Right cardiac atrium (tissue), 5 donors: ENCODE measurements at regions not wholly inside any gene's neighbourhood (a gene's known extent, or its start where the extent isn't known, plus 50 kb on each side); places are given as distances from the start of the nearest gene placed in this dataset.

Source experiments
- ATAC-seq, 2 donors: fragments of 200-7000 bp; cut with Tn5 transposase; one replicate each; pipeline versions ENCODE4 v1.8.0 to v1.9.1; 2020; ENCODE audit warnings: moderate library complexity in 2 of 2, mild to moderate bottlenecking in 1 of 2
- DNase-seq, 3 donors: peaks; one replicate each; pipeline ENCODE4 v3.0.0-alpha.2; 2020
- H3K27ac ChIP-seq: one replicate; pipeline ENCODE4 v1.5.1; 2013; ENCODE audit warnings: mild to moderate bottlenecking, low read length, control low read depth, moderate library complexity
- H3K27me3 ChIP-seq: one replicate; pipeline ENCODE4 v1.6.1; 2013; ENCODE audit not compliant: control insufficient read depth, insufficient read depth
- H3K4me1 ChIP-seq: one replicate; pipeline ENCODE4 v1.6.1; 2013; ENCODE audit warnings: low read length; ENCODE audit not compliant: control insufficient read depth, insufficient read depth
- H3K4me3 ChIP-seq: one replicate; pipeline ENCODE4 v1.5.1; 2013; ENCODE audit warnings: low read length, control low read depth
- H3K9me3 ChIP-seq: one replicate; pipeline ENCODE4 v1.6.1; 2013; ENCODE audit warnings: low read length; ENCODE audit not compliant: control insufficient read depth
- WGBS: extraction: QIAGEN DNeasy Blood & Tissue Kit; methylation state at CpG from one replicate; pipeline ENCODE4 v1.1.7; 2013; 5-methylcytosine and 5-hydroxymethylcytosine counted together
- intact Hi-C, 4 donors: fragments of 100-400 bp; cut with DNase I; formaldehyde crosslinking; loops; one replicate each; pipeline versions ENCODE4 v1.11.0 to v1.14.0; 2022 to 2023
- donor health status: healthy with polysubstance abuse.
- donor health status: DM: no; HTN: yes; CAD: no.
- donor health status: DM: no; HTN: no; CAD: no.
- donor health status: DM: no; HTN: yes; CAD: no; lungs with severe emphysema.
- donor health status: DM: yes; HTN: yes; CAD: no.

DNA sequence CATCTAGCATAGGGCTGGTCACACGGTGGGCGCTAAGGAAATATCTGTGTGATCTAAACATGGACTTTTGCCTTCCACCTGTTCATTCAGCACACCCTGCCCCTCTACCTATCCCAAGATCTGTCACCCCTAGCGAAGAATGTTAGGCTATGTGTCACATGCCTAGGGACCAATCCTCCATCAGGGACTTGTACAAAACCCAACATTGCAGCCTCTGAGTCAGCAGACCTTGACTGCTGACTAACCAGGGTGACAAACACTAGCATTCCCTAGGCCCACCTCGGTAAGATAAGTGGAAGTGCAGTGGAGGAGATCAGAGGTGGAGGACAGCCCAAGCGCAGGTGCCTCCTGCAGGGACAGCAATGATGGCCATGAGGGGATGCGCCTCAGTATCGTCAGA is 99.2 kb downstream of the SOX11 start:
- H3K4me1 ChIP-seq: no peaks in the 10 kb centered on the region
- no peak overlapping the region for H3K4me3 ChIP-seq
- no peak for DNase-seq
- WGBS: 89% methylated on average over 7 of the region's 7 CpGs
- no peaks in the 10 kb centered on the region for H3K9me3 ChIP-seq
- H3K27ac ChIP-seq: no peak overlapping the region
- intact Hi-C loops: no loop called here
- H3K27me3 ChIP-seq: no peaks in the 10 kb centered on the region
- ATAC-seq: no peak

DNA sequence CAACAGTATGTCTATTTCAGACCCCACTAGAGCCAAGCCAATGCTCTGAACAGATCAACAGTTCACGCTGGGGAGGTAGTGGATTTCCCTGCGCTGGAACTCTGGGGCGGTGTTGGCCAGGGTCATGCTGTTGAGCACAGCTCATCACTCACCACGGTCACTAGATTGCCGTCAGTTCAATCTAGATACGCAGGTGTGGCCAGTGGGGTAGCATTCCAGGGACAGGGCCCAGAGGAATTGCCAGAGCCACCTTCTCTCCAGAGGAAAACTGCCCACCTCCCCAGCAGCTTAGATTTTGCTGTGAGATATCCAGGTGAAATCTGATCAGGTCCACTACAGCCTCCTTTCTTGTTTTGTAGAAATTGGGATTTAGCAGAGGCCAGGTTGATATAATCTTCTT is 101.8 kb downstream of the SOX11 start:
- ATAC-seq: no peak
- 66% methylated on average over 6 of the region's 6 CpGs for WGBS
- Histone ChIP-seq H3K4me3 (no peak overlapping the region), H3K9me3 (no peaks in the 10 kb centered on the region), H3K27ac (no peak overlapping the region), H3K27me3 (no peaks in the 10 kb centered on the region), H3K4me1 (no peaks in the 10 kb centered on the region)
- intact Hi-C loops: no loop called here
- no peak for DNase-seq

- WGBS: 91% methylated on average over 4 of the region's 4 CpGs
- intact Hi-C loops: no loop called here
- no peak overlapping the region for H3K27ac ChIP-seq
- H3K9me3 ChIP-seq: no peaks in the 10 kb centered on the region
- no peaks in the 10 kb centered on the region for H3K4me1 ChIP-seq
- no peak overlapping the region for H3K4me3 ChIP-seq
- DNase-seq: no peak
- no peak for ATAC-seq
- H3K27me3 ChIP-seq: no peaks in the 10 kb centered on the region
Observed at GRCh38 chr2:5798084-5798483, 105.9 kb downstream of the SOX11 start.

GRCh38 chr2:5799348-5799747 is 107.2 kb downstream of the SOX11 start:
- DNase-seq (no peak), ATAC-seq (no peak)
- Histone ChIP-seq H3K27me3 (no peaks in the 10 kb centered on the region), H3K4me1 (no peaks in the 10 kb centered on the region), H3K9me3 (no peaks in the 10 kb centered on the region), H3K4me3 (no peak overlapping the region), H3K27ac (no peak overlapping the region)
- intact Hi-C loops: no loop called here
- 98% methylated on average over 1 of the region's 1 CpG for WGBS

DNA sequence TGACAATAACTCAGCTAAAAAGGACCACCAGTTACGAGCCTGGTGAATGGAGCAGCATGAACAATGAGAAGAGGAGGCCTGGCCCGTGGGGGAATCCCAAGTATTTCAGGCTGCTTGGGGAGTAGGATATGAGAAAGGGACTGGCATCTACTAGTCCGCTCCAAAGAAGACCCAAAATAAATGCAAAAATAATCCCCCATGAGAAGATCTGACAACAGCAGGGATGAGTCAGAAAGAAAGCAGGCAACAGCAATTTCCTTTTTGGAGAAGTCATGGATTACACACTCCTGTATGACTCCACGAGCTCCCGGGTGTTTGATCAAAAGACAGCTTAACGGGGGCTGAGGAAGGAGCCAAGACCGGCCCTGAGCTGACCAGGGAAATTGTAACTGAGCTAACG is 111.4 kb downstream of the SOX11 start:
- Histone ChIP-seq H3K9me3 (no peaks in the 10 kb centered on the region), H3K4me1 (no peaks in the 10 kb centered on the region), H3K4me3 (no peak overlapping the region), H3K27me3 (no peaks in the 10 kb centered on the region), H3K27ac (no peak overlapping the region)
- 47% methylated on average over 8 of the region's 8 CpGs for WGBS
- intact Hi-C loops: no loop called here
- ATAC-seq (no peak), DNase-seq (no peak)

DNA sequence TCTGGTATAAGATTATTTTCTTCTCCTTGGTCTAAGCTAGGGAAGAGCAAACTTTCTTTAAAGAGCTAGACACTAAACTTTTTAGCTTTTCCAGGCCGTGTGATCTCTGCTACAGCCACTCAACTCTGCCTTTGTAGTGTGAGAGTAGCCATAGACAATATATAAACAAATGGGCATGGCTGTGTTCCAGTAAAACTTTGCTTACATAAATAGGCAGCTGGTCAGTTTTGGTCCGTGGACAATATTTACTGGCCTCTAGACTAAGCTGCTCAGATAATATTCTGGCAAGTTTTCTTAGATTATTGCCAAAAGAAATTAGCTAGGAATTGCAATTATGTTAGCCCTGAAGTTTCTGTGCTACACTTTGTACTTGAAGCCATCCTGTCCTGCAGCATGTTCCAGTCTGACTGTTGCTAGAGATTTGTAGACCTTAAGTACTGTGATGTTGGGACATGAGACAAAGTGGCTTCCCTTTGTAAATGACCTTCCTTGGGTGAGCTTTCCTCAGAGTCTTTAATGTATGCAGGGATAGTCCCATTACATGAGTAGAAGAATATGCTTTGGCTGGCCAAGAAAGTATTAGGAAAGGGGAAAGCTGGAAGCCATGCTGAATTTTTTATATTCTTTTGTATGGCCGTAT is 126.9 kb downstream of the SOX11 start:
- 39% methylated on average over 3 of the region's 3 CpGs for WGBS
- Histone ChIP-seq H3K27me3 (no peaks in the 10 kb centered on the region), H3K4me3 (no peak overlapping the region), H3K27ac (no peak overlapping the region), H3K9me3 (no peaks in the 10 kb centered on the region), H3K4me1 (no peaks in the 10 kb centered on the region)
- intact Hi-C loops: no loop called here
- DNase-seq (no peak), ATAC-seq (no peak)

DNA sequence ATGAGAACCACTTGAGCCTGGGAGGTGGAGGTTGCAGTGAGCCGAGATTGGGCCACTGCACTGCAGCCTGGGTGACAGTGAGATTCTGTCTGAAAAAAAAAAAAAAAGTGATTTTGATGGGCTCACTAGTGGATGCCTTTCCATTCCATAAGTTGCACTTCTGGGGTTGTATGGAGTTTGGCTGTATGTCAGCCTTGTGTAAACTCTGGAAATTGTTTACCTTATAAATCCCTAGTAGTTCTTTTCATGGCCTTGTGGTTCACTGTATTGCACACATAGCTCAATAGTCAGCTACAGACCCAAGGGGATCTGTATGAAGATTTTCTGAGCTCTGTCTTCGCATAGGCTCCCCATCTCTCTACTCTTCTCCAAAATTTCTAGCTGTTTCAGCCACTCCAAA is 131.9 kb downstream of the SOX11 start:
- Histone ChIP-seq H3K27ac (no peak overlapping the region), H3K4me1 (no peaks in the 10 kb centered on the region), H3K4me3 (no peak overlapping the region), H3K9me3 (no peaks in the 10 kb centered on the region), H3K27me3 (no peaks in the 10 kb centered on the region)
- ATAC-seq: no peak
- intact Hi-C loops: no loop called here
- DNase-seq: no peak
- WGBS: 89% methylated on average over 2 of the region's 2 CpGs

- Histone ChIP-seq H3K27ac (no peak overlapping the region), H3K4me3 (no peak overlapping the region), H3K9me3 (no peaks in the 10 kb centered on the region), H3K27me3 (no peaks in the 10 kb centered on the region), H3K4me1 (no peaks in the 10 kb centered on the region)
- 95% methylated on average over 1 of the region's 1 CpG for WGBS
- no peak for ATAC-seq
- intact Hi-C loops: no loop called here
- no peak for DNase-seq
Observed at GRCh38 chr2:5825686-5826085, 133.5 kb downstream of the SOX11 start.

DNA sequence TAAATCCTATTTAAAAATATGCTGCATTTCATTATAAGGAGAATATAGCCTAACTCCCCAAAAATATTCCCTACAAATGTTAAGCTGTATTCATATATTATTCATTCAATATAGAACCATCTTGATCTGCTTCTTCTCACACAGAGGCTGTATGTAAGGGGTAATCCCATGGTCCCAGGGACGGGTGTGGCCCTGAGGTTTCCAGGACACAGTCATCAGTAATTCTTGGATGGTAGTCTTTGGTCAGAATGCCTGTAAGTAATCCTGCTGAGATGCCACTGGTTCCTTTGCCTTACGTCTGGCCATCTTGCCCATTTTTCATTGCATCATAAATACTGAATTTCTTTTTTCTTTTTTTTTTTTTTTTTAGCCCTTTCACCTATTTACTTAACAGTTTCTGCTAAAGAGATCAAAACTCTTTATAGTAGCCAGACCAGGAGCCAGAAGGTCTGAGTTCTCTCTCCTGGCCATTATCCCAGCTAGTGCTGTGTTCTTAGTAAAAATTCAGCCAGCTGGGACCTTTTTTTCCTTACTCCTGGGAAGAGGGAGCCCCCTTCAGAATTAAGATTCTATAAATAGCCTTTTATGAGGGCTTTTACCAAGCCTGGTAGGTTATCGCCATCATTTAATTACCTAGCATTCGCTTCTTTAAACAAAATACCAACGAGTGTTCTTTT is 134.9 kb downstream of the SOX11 start:
- intact Hi-C loops: no loop called here
- Histone ChIP-seq H3K4me1 (no peaks in the 10 kb centered on the region), H3K9me3 (no peaks in the 10 kb centered on the region), H3K27me3 (no peaks in the 10 kb centered on the region), H3K27ac (no peak overlapping the region), H3K4me3 (no peak overlapping the region)
- DNase-seq (no peak), ATAC-seq (no peak)
- WGBS: 66% methylated on average over 5 of the region's 5 CpGs

- ATAC-seq (no peak), DNase-seq (no peak)
- no peak overlapping the region for H3K27ac ChIP-seq
- no peaks in the 10 kb centered on the region for H3K9me3 ChIP-seq
- intact Hi-C loops: no loop called here
- no peaks in the 10 kb centered on the region for H3K4me1 ChIP-seq
- H3K4me3 ChIP-seq: no peak overlapping the region
- no peaks in the 10 kb centered on the region for H3K27me3 ChIP-seq
- 8% methylated on average over 4 of the region's 4 CpGs for WGBS
Observed at GRCh38 chr2:5834501-5834900, 142.3 kb downstream of the SOX11 start.

DNA sequence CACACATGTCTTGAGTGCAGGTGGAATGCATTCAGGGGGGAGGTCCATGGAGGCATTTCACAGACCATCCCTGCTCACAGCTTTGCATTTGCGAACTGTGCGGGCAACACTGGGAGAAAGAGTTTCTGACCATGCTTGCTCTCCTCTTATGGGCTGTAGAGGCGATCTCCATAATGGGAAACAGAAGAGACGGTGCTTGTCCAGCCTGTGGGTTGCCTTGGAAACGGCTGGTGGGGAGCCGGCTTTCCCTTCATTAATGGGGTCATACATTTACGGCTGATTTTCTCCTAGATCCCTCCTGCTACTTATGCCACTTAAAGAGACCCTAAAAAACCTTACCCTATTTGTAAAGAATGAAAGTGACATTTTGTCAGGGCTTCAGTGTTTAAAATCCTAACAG is 147.4 kb downstream of the SOX11 start:
- Histone ChIP-seq H3K27ac (no peak overlapping the region), H3K4me3 (no peak overlapping the region), H3K9me3 (no peaks in the 10 kb centered on the region), H3K4me1 (no peaks in the 10 kb centered on the region), H3K27me3 (no peaks in the 10 kb centered on the region)
- intact Hi-C loops: no loop called here
- ATAC-seq (no peak), DNase-seq (no peak)
- WGBS: 60% methylated on average over 7 of the region's 7 CpGs

GRCh38 chr2:5841126-5841525 is 148.9 kb downstream of the SOX11 start:
- WGBS: 48% methylated on average over 2 of the region's 2 CpGs
- Histone ChIP-seq H3K9me3 (no peaks in the 10 kb centered on the region), H3K4me1 (no peaks in the 10 kb centered on the region), H3K27me3 (no peaks in the 10 kb centered on the region), H3K4me3 (no peak overlapping the region), H3K27ac (no peak overlapping the region)
- DNase-seq (no peak), ATAC-seq (no peak)
- intact Hi-C loops: no loop called here
